Upper lobe of left lung (tissue), 4 donors: ENCODE measurements at regions not wholly inside any gene's neighbourhood (a gene's known extent, or its start where the extent isn't known, plus 50 kb on each side); places are given as distances from the start of the nearest gene placed in this dataset.

ENCODE experiments used
- POLR2AphosphoS5 ChIP-seq, 2 donors: sonication (generic); formaldehyde crosslinking; IDR thresholded peaks; one replicate each; pipeline ENCODE4 v1.5.1; 2017; ENCODE audit warnings: antibody characterized with exemption in 2 of 2
- TF ChIP-seq, protein P1 (sequence below), 6 experiments: fragments of 450-650 bp in 4 of 6; fragments of 200-600 bp in 2 of 6; sonication (generic) in 2 of 6; IDR thresholded peaks; one replicate each; pipeline ENCODE4 v1.5.1; 2016 to 2019; ENCODE audit warnings: antibody characterized with exemption in 6 of 6

- TF ChIP-seq, protein P1, sequence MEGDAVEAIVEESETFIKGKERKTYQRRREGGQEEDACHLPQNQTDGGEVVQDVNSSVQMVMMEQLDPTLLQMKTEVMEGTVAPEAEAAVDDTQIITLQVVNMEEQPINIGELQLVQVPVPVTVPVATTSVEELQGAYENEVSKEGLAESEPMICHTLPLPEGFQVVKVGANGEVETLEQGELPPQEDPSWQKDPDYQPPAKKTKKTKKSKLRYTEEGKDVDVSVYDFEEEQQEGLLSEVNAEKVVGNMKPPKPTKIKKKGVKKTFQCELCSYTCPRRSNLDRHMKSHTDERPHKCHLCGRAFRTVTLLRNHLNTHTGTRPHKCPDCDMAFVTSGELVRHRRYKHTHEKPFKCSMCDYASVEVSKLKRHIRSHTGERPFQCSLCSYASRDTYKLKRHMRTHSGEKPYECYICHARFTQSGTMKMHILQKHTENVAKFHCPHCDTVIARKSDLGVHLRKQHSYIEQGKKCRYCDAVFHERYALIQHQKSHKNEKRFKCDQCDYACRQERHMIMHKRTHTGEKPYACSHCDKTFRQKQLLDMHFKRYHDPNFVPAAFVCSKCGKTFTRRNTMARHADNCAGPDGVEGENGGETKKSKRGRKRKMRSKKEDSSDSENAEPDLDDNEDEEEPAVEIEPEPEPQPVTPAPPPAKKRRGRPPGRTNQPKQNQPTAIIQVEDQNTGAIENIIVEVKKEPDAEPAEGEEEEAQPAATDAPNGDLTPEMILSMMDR (IDR thresholded peaks at IDR 0.05), result no peak
- TF ChIP-seq POLR2AphosphoS5 (IDR thresholded peaks at IDR 0.05), result no peak
These were observed 1154.8 kb downstream of the TMEM121 start for GRCh38 chr14:106681161-106681560.
